ENCODE measurements at regions not wholly inside any gene's neighbourhood (a gene's known extent, or its start where the extent isn't known, plus 50 kb on each side); places are given as distances from the start of the nearest gene placed in this dataset.

GRCh38 chr16:51821527-51821926 is 670.5 kb upstream of the SALL1 start:
- DNase-seq (ENCODE audit: insufficient read length, low spot score) (no peak), FAIRE-seq (no peak)
- no peak for TF ChIP-seq CTCF (IDR thresholded peaks at IDR 0.05; ENCODE audit: insufficient read depth, missing control alignments)

- DNase-seq (ENCODE audit: insufficient read length, low spot score) (no peak), FAIRE-seq (no peak)
- no peak for TF ChIP-seq CTCF (IDR thresholded peaks at IDR 0.05; ENCODE audit: insufficient read depth, missing control alignments)
Measured at GRCh38 chr16:51820176-51820575, 669.1 kb upstream of the SALL1 start.

GRCh38 chr16:51818342-51818944 is 667.4 kb upstream of the SALL1 start:
- peak; percentile 35 for TF ChIP-seq CTCF (IDR thresholded peaks at IDR 0.05; ENCODE audit: insufficient read depth, missing control alignments)
- DNase-seq (ENCODE audit: insufficient read length, low spot score) (no peak), FAIRE-seq (no peak)

GRCh38 chr16:51816929-51817328 is 665.9 kb upstream of the SALL1 start:
- no peak for FAIRE-seq
- no peak for TF ChIP-seq CTCF (IDR thresholded peaks at IDR 0.05; ENCODE audit: insufficient read depth, missing control alignments)
- DNase-seq (ENCODE audit: insufficient read length, low spot score), result no peak

GRCh38 chr16:51815523-51815922 is 664.5 kb upstream of the SALL1 start:
- no peak for DNase-seq (ENCODE audit: insufficient read length, low spot score)
- no peak for TF ChIP-seq CTCF (IDR thresholded peaks at IDR 0.05; ENCODE audit: insufficient read depth, missing control alignments)
- FAIRE-seq, result no peak

- no peak for TF ChIP-seq CTCF (IDR thresholded peaks at IDR 0.05; ENCODE audit: insufficient read depth, missing control alignments)
- DNase-seq (ENCODE audit: insufficient read length, low spot score), result no peak
- no peak for FAIRE-seq
Measured at GRCh38 chr16:51814617-51815016, 663.5 kb upstream of the SALL1 start.

GRCh38 chr16:51813609-51814008 is 662.5 kb upstream of the SALL1 start:
- no peak for FAIRE-seq
- DNase-seq (ENCODE audit: insufficient read length, low spot score), result no peak
- TF ChIP-seq CTCF (IDR thresholded peaks at IDR 0.05; ENCODE audit: insufficient read depth, missing control alignments), result no peak
